ENCODE measurements at regions not wholly inside any gene's neighbourhood (a gene's known extent, or its start where the extent isn't known, plus 50 kb on each side); places are given as distances from the start of the nearest gene placed in this dataset.
"Not testable (repeated sequence)": the region's sequence is repeated elsewhere in the genome, so short reads cannot be mapped to it uniquely, and the experiment has no call there.

- Mint-ChIP-seq H3K4me3 (no peak overlapping the region), H3K9me3 (peaks cover 0 to 6% (median 2%) of the 10 kb centered on the region in 7 donors), H3K4me1 (no peaks in the 10 kb centered on the region), H3K27ac (no peak overlapping the region), H3K36me3 (no peaks in the 10 kb centered on the region), H3K27me3 (ENCODE audit: low read depth in 3 of 3) (peaks cover 0 to 1% (median 0%) of the 10 kb centered on the region in 3 donors)
- Histone ChIP-seq H3K9ac (ENCODE audit: insufficient read depth, low read length, poor library complexity, severe bottlenecking) (no peak overlapping the region), H3K4me3 (replicated peaks in 1 of 3; ENCODE audit: low read depth in 2 of 3, low read length in 3 of 3) (no peak overlapping the region), H3K79me2 (ENCODE audit: insufficient read depth, low read length) (no peaks in the 10 kb centered on the region), H4K20me1 (ENCODE audit: insufficient read depth, low read length) (no peaks in the 10 kb centered on the region), H3K4me1 (ENCODE audit: control insufficient read depth in 1 of 2, insufficient read depth in 2 of 2, low read length in 2 of 2) (no peaks in the 10 kb centered on the region), H3K4me2 (replicated peaks; ENCODE audit: extremely low read depth, low read length, poor library complexity, severe bottlenecking) (no peak overlapping the region), H3K9me3 (replicated peaks in 1 of 2; ENCODE audit: control insufficient read depth in 1 of 2, insufficient read depth in 1 of 2, low read length in 2 of 2) (peaks cover 0 to 4% of the 10 kb centered on the region in 2 donors), H2AFZ (ENCODE audit: insufficient read depth, low read depth, low read length, poor library complexity, severe bottlenecking) (no peak overlapping the region), H3K36me3 (replicated peaks in 1 of 2; ENCODE audit: control insufficient read depth in 1 of 2, insufficient read depth in 2 of 2, low read length in 2 of 2) (no peaks in the 10 kb centered on the region), H3K27ac (ENCODE audit: low read depth in 1 of 2, low read length in 2 of 2) (no peak overlapping the region), H3K27me3 (ENCODE audit: control insufficient read depth in 2 of 2, insufficient read depth in 2 of 2, low read length in 2 of 2) (no peaks in the 10 kb centered on the region)
- no peak for TF ChIP-seq CTCF (IDR thresholded peaks at IDR 0.05)
- intact Hi-C loops (cut with micrococcal nuclease) = no loop called here
- no CpG with 5 or more reads among the region's 3 CpGs for WGBS (ENCODE audit: insufficient coverage)
- no peak for DNase-seq
Measured at GRCh38 chr14:58920230-58920629, 268.2 kb upstream of the DAAM1 start.

- H3K79me2 ChIP-seq (ENCODE audit: insufficient read depth, low read length) = not testable (repeated sequence)
- no CpG with 5 or more reads among the region's 3 CpGs for WGBS (ENCODE audit: insufficient coverage)
Measured at GRCh38 chr14:58922201-58922940, 266.1 kb upstream of the DAAM1 start.

More at GRCh38 chr14:58922201-58922940, 266.1 kb upstream of the DAAM1 start:
- H3K9ac ChIP-seq (ENCODE audit: insufficient read depth, low read length, poor library complexity, severe bottlenecking); H3K4me3 ChIP-seq (replicated peaks in 1 of 3; ENCODE audit: low read depth in 2 of 3, low read length in 3 of 3); H4K20me1 ChIP-seq (ENCODE audit: insufficient read depth, low read length); H3K27me3 Mint-ChIP-seq (ENCODE audit: low read depth in 3 of 3); H3K27me3 ChIP-seq (ENCODE audit: control insufficient read depth in 2 of 2, insufficient read depth in 2 of 2, low read length in 2 of 2); H3K36me3 Mint-ChIP-seq; H3K4me3 Mint-ChIP-seq; DNase-seq; H3K4me1 Mint-ChIP-seq; H2AFZ ChIP-seq (ENCODE audit: insufficient read depth, low read depth, low read length, poor library complexity, severe bottlenecking); H3K4me1 ChIP-seq (ENCODE audit: control insufficient read depth in 1 of 2, insufficient read depth in 2 of 2, low read length in 2 of 2); H3K4me2 ChIP-seq (replicated peaks; ENCODE audit: extremely low read depth, low read length, poor library complexity, severe bottlenecking); H3K9me3 ChIP-seq (replicated peaks in 1 of 2; ENCODE audit: control insufficient read depth in 1 of 2, insufficient read depth in 1 of 2, low read length in 2 of 2); intact Hi-C loops (cut with micrococcal nuclease); H3K36me3 ChIP-seq (replicated peaks in 1 of 2; ENCODE audit: control insufficient read depth in 1 of 2, insufficient read depth in 2 of 2, low read length in 2 of 2); H3K9me3 Mint-ChIP-seq; H3K27ac Mint-ChIP-seq; H3K27ac ChIP-seq (ENCODE audit: low read depth in 1 of 2, low read length in 2 of 2): not testable (repeated sequence)

Measured in CD14-positive monocyte (primary cell).